Gastrocnemius medialis (tissue), 4 donors: ENCODE measurements at regions not wholly inside any gene's neighbourhood (a gene's known extent, or its start where the extent isn't known, plus 50 kb on each side); places are given as distances from the start of the nearest gene placed in this dataset.

Experiments used
- ATAC-seq, 2 donors: fragments of 150-250 bp; one replicate each; pipeline ENCODE4 v1.9.1; 2016
- DNase-seq, 2 donors: peaks; one replicate each; pipeline ENCODE4 v3.0.0-alpha.2; 2019
- H3K27ac ChIP-seq, 4 donors: fragments of 200-600 bp; sonication (generic); 1 replicate in 1 of 4; 2 replicates in 3 of 4; pipeline ENCODE4 v1.5.1; 2016 to 2018; ENCODE audit warnings: mild to moderate bottlenecking in 2 of 4, moderate library complexity in 1 of 4
- H3K27me3 ChIP-seq, 3 donors: fragments of 200-600 bp; sonication (generic) in 2 of 3; 1 replicate in 1 of 3; 2 replicates in 2 of 3; pipeline versions ENCODE4 v1.5.1 to v1.6.0; 2016 to 2019; ENCODE audit warnings: mild to moderate bottlenecking in 1 of 3, moderate library complexity in 1 of 3
- H3K36me3 ChIP-seq, 2 donors: fragments of 200-600 bp; sonication (generic) in 1 of 2; one replicate each; pipeline ENCODE4 v1.5.1; 2017 to 2018
- H3K4me1 ChIP-seq, 2 donors: fragments of 200-600 bp; sonication (generic) in 1 of 2; one replicate each; pipeline ENCODE4 v1.5.1; 2016 to 2017; ENCODE audit warnings: mild to moderate bottlenecking in 2 of 2
- H3K4me3 ChIP-seq, 4 donors: fragments of 200-600 bp; sonication (generic) in 3 of 4; 1 replicate in 1 of 4; 2 replicates in 3 of 4; pipeline ENCODE4 v1.5.1; 2016 to 2019; ENCODE audit warnings: mild to moderate bottlenecking in 2 of 4
- H3K9me3 ChIP-seq, 3 donors: fragments of 200-600 bp; sonication (generic) in 2 of 3; 1 replicate in 1 of 3; 2 replicates in 2 of 3; pipeline ENCODE4 v1.5.1; 2016 to 2019
- POLR2A ChIP-seq, 2 donors: fragments of 450-650 bp; IDR thresholded peaks; one replicate each; pipeline ENCODE4 v1.6.1; 2017; ENCODE audit warnings: antibody characterized with exemption in 2 of 2, mild to moderate bottlenecking in 2 of 2, moderate library complexity in 2 of 2
- in situ Hi-C, 4 donors: fragments of 200-750 bp; cut with MboI; loops; one replicate each; pipeline versions ENCODE4 v1.15.0 to v1.8.0; 2017; ENCODE audit warnings: low sequenced_read_pairs in 4 of 4
- intact Hi-C: fragments of 100-400 bp; cut with DNase I; formaldehyde crosslinking; loops from one replicate; pipeline ENCODE4 v1.15.1; 2023; ENCODE audit warnings: low total_unique reads
- TF ChIP-seq, protein P1 (sequence below), 5 experiments: fragments of 450-650 bp in 3 of 5; fragments of 200-600 bp in 2 of 5; sonication (generic) in 2 of 5; IDR thresholded peaks in 4 of 5; conservative IDR thresholded peaks in 1 of 5; 1 replicate in 4 of 5; 2 replicates in 1 of 5; pipeline ENCODE4 v1.5.1; 2016 to 2019; ENCODE audit warnings: antibody characterized with exemption in 5 of 5, mild to moderate bottlenecking in 3 of 5, moderate library complexity in 3 of 5

- Histone ChIP-seq H3K4me3 (no peak overlapping the region), H3K9me3 (no peaks in the 10 kb centered on the region), H3K4me1 (no peaks in the 10 kb centered on the region), H3K27ac (no peak overlapping the region), H3K27me3 (no peaks in the 10 kb centered on the region), H3K36me3 (no peaks in the 10 kb centered on the region)
- in situ Hi-C loops, result no loop called here
- ATAC-seq (no peak), DNase-seq (no peak)
- TF ChIP-seq, protein P1, sequence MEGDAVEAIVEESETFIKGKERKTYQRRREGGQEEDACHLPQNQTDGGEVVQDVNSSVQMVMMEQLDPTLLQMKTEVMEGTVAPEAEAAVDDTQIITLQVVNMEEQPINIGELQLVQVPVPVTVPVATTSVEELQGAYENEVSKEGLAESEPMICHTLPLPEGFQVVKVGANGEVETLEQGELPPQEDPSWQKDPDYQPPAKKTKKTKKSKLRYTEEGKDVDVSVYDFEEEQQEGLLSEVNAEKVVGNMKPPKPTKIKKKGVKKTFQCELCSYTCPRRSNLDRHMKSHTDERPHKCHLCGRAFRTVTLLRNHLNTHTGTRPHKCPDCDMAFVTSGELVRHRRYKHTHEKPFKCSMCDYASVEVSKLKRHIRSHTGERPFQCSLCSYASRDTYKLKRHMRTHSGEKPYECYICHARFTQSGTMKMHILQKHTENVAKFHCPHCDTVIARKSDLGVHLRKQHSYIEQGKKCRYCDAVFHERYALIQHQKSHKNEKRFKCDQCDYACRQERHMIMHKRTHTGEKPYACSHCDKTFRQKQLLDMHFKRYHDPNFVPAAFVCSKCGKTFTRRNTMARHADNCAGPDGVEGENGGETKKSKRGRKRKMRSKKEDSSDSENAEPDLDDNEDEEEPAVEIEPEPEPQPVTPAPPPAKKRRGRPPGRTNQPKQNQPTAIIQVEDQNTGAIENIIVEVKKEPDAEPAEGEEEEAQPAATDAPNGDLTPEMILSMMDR (IDR thresholded peaks at IDR 0.05 in 4 of 5, conservative IDR thresholded peaks at IDR 0.05 in 1 of 5), result no peak
- intact Hi-C loops, result no loop called here
Measured at GRCh38 chr4:160372390-160372789, 1269.5 kb downstream of the RAPGEF2 start.

GRCh38 chr4:160373911-160374310, 1271.0 kb downstream of the RAPGEF2 start:
- intact Hi-C loops, result no loop called here
- H3K4me1 ChIP-seq, result no peaks in the 10 kb centered on the region
- in situ Hi-C loops, result no loop called here
- H3K9me3 ChIP-seq, result no peaks in the 10 kb centered on the region
- H3K36me3 ChIP-seq, result no peaks in the 10 kb centered on the region
- no peaks in the 10 kb centered on the region for H3K27me3 ChIP-seq
- no peak overlapping the region for H3K27ac ChIP-seq
- ATAC-seq, result no peak
- no peak for DNase-seq
- H3K4me3 ChIP-seq, result no peak overlapping the region
- no peak for TF ChIP-seq POLR2A (IDR thresholded peaks at IDR 0.05)
- TF ChIP-seq, protein P1 (IDR thresholded peaks at IDR 0.05 in 4 of 5, conservative IDR thresholded peaks at IDR 0.05 in 1 of 5), result no peak

- H3K27me3 ChIP-seq, result no peaks in the 10 kb centered on the region
- in situ Hi-C loops (no loop called here), intact Hi-C loops (no loop called here)
- H3K36me3 ChIP-seq, result no peaks in the 10 kb centered on the region
- no peak for TF ChIP-seq POLR2A (IDR thresholded peaks at IDR 0.05)
- TF ChIP-seq, protein P1 (IDR thresholded peaks at IDR 0.05 in 4 of 5, conservative IDR thresholded peaks at IDR 0.05 in 1 of 5), result no peak
- no peak overlapping the region for H3K4me3 ChIP-seq
- ATAC-seq (no peak), DNase-seq (no peak)
- H3K27ac ChIP-seq, result no peak overlapping the region
- no peaks in the 10 kb centered on the region for H3K4me1 ChIP-seq
- H3K9me3 ChIP-seq, result no peaks in the 10 kb centered on the region
Measured at GRCh38 chr4:160375772-160376452, 1273.0 kb downstream of the RAPGEF2 start.

GRCh38 chr4:160386846-160387245, 1284.0 kb downstream of the RAPGEF2 start:
- intact Hi-C loops, result no loop called here
- Histone ChIP-seq H3K27me3 (no peaks in the 10 kb centered on the region), H3K4me3 (no peak overlapping the region), H3K27ac (no peak overlapping the region), H3K36me3 (no peaks in the 10 kb centered on the region), H3K4me1 (no peaks in the 10 kb centered on the region), H3K9me3 (no peaks in the 10 kb centered on the region)
- no peak for TF ChIP-seq POLR2A (IDR thresholded peaks at IDR 0.05)
- TF ChIP-seq, protein P1 (IDR thresholded peaks at IDR 0.05 in 4 of 5, conservative IDR thresholded peaks at IDR 0.05 in 1 of 5), result no peak
- DNase-seq (no peak), ATAC-seq (no peak)
- in situ Hi-C loops, result no loop called here

DNA sequence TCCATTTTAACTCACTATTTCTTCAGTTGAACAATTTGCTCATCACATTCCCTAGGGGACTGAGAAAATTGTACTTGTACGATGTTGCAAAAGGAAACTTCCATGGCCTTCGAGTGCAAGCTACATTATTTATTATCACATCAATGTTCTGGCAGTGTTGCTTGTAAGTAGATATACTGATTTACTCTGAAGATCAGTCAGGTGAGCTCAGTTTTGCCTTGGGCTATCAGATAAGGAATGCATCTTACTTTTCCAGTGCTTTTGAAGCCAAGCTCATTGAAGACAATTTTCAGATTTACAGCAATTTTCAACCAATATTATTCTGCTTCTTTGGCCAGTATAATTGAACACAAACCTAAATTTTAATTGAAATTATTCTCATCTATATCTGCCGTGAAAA, 1296.9 kb downstream of the RAPGEF2 start:
- H3K4me3 ChIP-seq, result no peak overlapping the region
- ATAC-seq (no peak), DNase-seq (no peak)
- intact Hi-C loops (no loop called here), in situ Hi-C loops (no loop called here)
- H3K4me1 ChIP-seq, result no peaks in the 10 kb centered on the region
- peaks cover 0 to 4% (median 0%) of the 10 kb centered on the region in 3 donors for H3K9me3 ChIP-seq
- H3K27me3 ChIP-seq, result no peaks in the 10 kb centered on the region
- no peaks in the 10 kb centered on the region for H3K36me3 ChIP-seq
- TF ChIP-seq, protein P1 (IDR thresholded peaks at IDR 0.05 in 4 of 5, conservative IDR thresholded peaks at IDR 0.05 in 1 of 5), result no peak
- TF ChIP-seq POLR2A (IDR thresholded peaks at IDR 0.05), result no peak
- no peak overlapping the region for H3K27ac ChIP-seq
